Skeletal muscle cell (primary cell): ENCODE measurements at regions not wholly inside any gene's neighbourhood (a gene's known extent, or its start where the extent isn't known, plus 50 kb on each side); places are given as distances from the start of the nearest gene placed in this dataset.
A peak's percentile ranks its signal among the peaks of the same experiment; 100 is the strongest.

Experiments
- DNase-seq: peaks from one replicate; pipeline ENCODE4 v3.0.0-alpha.2; 2010; ENCODE audit warnings: low read depth
- H3K4me3 ChIP-seq: 2 replicates; pipeline ENCODE4 v1.5.1; 2011; ENCODE audit warnings: low read depth, mild to moderate bottlenecking, control low read depth, low read length, moderate library complexity

DNA sequence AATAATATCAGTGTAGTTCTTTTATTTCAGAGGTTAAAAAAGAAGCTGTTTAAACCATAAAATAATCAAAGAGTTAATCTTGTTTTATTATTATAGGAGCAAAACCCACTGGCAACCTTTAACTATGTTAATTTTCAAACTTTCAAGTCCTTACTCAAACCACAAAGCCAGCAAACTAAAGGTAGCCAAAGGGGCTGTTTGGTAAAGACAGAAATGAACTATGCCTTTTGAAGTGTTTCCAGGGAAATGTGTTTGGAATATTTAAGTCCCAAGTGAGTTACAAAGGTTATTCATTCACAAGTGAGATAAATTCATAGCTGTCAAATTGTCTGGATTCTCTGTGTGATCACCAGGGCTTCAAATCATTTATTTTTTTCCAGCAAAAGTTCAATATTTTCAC, 264.7 kb downstream of the MZT1 start:
- no peak for DNase-seq
- H3K4me3 ChIP-seq = no peak overlapping the region

GRCh38 chr13:72462166-72462565, 265.3 kb downstream of the MZT1 start:
- DNase-seq = no peak
- H3K4me3 ChIP-seq = no peak overlapping the region

DNA sequence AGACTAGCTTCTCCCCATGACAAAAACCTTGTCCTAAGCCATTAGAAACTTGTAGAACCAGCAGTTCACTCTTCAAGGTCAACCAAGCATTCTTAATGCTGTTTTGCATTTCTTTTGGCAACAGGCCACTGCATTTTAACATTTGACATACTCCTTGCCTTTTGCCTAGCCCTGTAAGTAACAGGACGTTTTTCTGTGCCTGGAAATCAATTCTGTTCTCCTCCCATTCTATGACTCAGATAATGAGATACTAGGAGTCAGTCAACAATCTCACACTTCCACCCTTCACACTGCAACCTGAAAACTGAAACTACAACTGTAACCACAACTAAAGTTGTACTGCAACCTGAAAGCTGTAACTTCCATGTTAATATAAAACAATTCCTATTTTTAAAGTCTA, 268.7 kb downstream of the MZT1 start:
- H3K4me3 ChIP-seq = no peak overlapping the region
- DNase-seq = peak; percentile 11

- no peak for DNase-seq
- no peak overlapping the region for H3K4me3 ChIP-seq
Measured at GRCh38 chr13:72457151-72457550, 270.3 kb downstream of the MZT1 start.

DNA sequence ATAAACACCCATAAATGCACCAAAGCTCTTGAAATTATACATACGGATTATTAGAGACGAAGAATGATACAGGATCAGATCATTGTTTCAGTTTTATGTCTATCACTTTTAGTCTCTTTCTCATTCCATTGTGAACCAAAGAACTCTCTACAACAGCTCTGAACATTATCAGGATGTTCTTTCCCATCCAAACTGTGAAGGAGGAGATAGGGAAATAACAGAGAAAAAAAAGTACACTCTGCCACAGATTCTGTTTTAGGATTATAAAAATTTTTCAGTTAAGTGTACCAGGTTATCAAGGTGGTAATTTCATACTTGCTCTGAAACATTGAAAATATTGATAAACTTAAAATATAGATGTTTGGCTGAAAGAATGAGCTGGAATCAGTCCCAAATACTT, 270.9 kb downstream of the MZT1 start:
- H3K4me3 ChIP-seq = no peak overlapping the region
- no peak for DNase-seq

DNA sequence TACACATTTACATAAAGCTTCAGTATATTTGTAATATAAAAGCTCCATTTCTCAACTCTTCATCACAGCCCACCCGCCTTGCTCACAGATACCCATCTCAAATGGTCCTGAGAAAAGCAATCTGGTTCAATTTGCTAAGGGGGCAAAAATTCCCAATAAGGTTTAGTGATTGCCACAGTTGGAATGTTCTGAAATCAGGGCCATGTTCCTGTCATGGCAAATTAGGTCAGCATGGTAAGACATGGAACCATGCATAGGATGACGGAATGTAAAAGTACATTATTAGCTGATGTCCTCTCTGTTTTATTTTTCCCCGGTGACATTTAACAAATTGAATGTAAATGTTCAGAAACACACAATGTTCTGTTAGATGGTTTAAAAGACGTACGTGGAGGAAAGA, 274.3 kb downstream of the MZT1 start:
- no peak overlapping the region for H3K4me3 ChIP-seq
- DNase-seq = no peak

GRCh38 chr13:72448082-72448481, 279.3 kb downstream of the MZT1 start:
- H3K4me3 ChIP-seq = no peak overlapping the region
- no peak for DNase-seq

DNA sequence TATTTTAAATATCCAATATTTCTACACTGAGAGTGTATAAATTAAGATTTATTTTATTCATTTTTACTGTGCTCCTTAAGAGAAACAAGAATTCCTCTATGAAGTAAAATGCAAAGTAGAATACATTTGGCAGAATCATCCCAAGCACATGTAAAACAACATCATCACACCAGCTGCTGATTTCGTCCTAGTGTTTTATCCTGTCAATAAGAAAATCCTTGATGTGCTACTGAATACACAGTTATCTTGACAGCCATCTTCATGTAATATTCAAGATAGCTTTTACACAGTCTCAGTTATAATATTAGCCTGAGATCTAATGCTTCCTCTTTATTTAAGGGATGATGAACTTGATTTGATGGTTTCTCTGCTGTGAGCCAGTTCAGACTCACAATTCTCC, 282.4 kb downstream of the MZT1 start:
- DNase-seq = no peak
- no peak overlapping the region for H3K4me3 ChIP-seq

- DNase-seq = peak; percentile 18
Measured at GRCh38 chr13:72437458-72437857, 290.0 kb downstream of the MZT1 start.

GRCh38 chr13:72435251-72435650, 292.2 kb downstream of the MZT1 start:
- H3K4me3 ChIP-seq = no peak overlapping the region
- no peak for DNase-seq

More at GRCh38 chr13:72437458-72437857, 290.0 kb downstream of the MZT1 start:
- no peak overlapping the region for H3K4me3 ChIP-seq

DNA sequence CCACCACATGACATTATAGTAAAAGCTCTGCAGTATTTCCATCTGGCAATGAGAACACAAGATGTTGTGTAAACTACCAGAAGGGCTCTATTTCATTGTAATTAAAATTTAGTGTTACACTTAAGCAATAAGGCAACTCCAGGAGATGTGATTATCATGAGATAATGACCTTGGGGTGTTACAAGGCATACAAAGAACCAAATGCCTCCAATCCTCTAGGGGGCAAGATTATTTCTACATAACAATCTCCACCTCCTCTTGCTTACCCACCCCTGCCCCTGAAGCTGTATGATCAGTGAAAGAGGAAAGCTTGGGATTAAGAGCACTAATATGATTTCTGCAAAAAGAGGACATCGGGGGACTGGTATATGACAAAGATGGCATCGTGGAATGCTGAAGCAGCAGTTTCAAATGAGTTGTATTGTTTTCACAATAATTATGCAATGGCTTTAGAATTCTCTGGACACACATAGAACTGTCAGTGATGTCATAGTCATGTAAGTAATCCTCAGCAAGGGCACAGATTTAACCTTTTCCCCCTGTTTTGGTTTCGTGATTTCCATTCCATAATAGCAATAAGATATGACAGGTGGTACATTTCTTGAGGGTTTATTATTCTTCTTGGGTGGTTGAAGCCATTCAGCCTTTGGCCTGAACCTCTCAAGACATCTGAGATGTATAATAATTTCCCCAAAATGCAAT, 295.3 kb downstream of the MZT1 start:
- H3K4me3 ChIP-seq = no peak overlapping the region
- DNase-seq = no peak

- no peak overlapping the region for H3K4me3 ChIP-seq
- no peak for DNase-seq
Measured at GRCh38 chr13:72430923-72431322, 296.5 kb downstream of the MZT1 start.

- DNase-seq = no peak
- no peak overlapping the region for H3K4me3 ChIP-seq
Measured at GRCh38 chr13:72427757-72428528, 299.5 kb downstream of the MZT1 start.

GRCh38 chr13:72424059-72424458, 303.4 kb downstream of the MZT1 start:
- no peak overlapping the region for H3K4me3 ChIP-seq
- DNase-seq = no peak

- DNase-seq = no peak
- H3K4me3 ChIP-seq = no peak overlapping the region
Measured at GRCh38 chr13:72415817-72416216, 311.6 kb downstream of the MZT1 start.

DNA sequence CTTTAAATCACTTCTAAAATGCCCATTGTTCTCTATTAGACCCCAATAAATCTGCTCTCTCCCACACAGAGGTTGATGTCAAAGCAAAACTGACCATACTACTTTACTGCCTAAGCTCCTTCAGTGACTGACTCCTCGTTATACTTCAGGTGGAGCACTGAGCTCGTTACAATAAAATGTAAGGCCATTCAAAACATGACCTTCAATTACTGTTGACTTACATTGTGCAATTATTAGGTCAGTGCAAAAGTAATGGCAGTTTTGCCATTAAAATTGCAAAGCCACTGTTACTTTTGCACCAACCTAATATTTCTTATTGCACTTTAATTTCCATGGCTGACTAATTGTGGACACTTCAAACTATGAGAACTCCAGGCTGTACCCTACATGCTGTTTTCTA, 314.9 kb downstream of the MZT1 start:
- no peak overlapping the region for H3K4me3 ChIP-seq
- no peak for DNase-seq

GRCh38 chr13:72405441-72405840, 322.0 kb downstream of the MZT1 start:
- no peak overlapping the region for H3K4me3 ChIP-seq
- DNase-seq = no peak

DNA sequence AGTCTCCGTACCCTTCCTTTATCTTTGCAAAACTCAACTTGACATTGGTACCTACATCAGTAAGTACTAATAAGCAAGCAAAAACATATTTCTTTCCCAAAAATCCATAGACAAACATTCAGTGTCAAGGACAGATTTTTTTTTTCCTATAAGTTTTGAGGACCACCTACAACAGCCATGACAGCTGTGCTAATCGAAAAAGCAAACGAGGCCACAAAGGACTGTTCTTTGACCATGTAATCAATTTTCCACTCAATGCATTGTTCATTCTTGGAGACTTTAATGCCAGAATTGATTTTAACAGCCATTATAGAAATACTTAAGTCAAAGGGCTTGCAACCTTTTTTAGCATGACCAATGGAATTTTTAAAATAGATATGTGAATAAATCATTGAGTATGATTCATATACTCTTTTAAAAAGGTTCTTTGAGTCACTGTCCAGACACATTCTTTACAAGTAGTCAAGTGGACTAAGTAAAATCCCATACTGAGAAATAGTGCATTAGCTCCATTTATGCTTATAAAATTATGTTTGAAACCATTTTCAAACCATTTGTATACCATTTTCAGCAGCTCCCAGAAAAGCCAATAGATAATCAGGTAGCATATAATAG, 323.9 kb downstream of the MZT1 start:
- no peak for DNase-seq
- H3K4me3 ChIP-seq = no peak overlapping the region

GRCh38 chr13:72400856-72401255, 326.6 kb downstream of the MZT1 start:
- H3K4me3 ChIP-seq = no peak overlapping the region
- no peak for DNase-seq

GRCh38 chr13:72399351-72399750, 328.1 kb downstream of the MZT1 start:
- no peak for DNase-seq
- H3K4me3 ChIP-seq = no peak overlapping the region

DNA sequence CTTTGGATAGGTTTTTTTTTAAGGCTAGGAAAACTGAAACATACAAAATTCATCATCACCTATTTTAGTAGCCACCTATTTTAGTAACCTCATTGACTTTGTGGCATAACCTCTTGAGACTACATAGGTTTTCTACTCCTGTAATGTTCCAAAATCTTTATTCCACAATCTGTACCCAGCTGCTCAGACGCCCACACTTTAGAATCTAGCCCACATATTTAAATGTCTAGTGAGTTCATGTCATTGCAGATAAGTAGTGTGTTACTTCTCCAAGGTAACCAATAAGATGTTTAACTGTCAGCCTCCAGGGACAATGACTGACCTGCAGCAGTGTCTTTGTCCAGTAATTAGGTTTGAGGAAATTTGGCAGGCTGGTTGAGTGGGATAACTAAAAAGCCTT, 330.2 kb downstream of the MZT1 start:
- DNase-seq = no peak
- no peak overlapping the region for H3K4me3 ChIP-seq
